Heart right ventricle (tissue), 16 donors: ENCODE measurements at regions not wholly inside any gene's neighbourhood (a gene's known extent, or its start where the extent isn't known, plus 50 kb on each side); places are given as distances from the start of the nearest gene placed in this dataset.

Experiments used
- ATAC-seq, 8 donors: fragments of 200-7000 bp; cut with Tn5 transposase; one replicate each; pipeline ENCODE4 v1.9.1; 2020; ENCODE audit warnings: mild to moderate bottlenecking in 8 of 8, moderate library complexity in 8 of 8, moderate number of reproducible peaks in 1 of 8
- DNase-seq, 2 donors: peaks; one replicate each; pipeline ENCODE4 v3.0.0-alpha.2; 2020
- H3K27ac ChIP-seq, 10 donors: fragments of 200-600 bp; sonication (generic) in 2 of 10; one replicate each; pipeline versions ENCODE4 v1.5.0 to v1.8.0; 2020 to 2022; ENCODE audit warnings: mild to moderate bottlenecking in 3 of 10
- H3K27me3 ChIP-seq, 7 donors: fragments of 200-600 bp; one replicate each; pipeline ENCODE4 v1.8.0; 2021 to 2022; ENCODE audit warnings: mild to moderate bottlenecking in 2 of 7
- H3K36me3 ChIP-seq, 9 donors: fragments of 200-600 bp; sonication (generic) in 1 of 9; one replicate each; pipeline versions ENCODE4 v1.5.0 to v1.8.0; 2020 to 2022; ENCODE audit warnings: mild to moderate bottlenecking in 2 of 9
- H3K4me1 ChIP-seq, 9 donors: fragments of 200-600 bp; sonication (generic) in 1 of 9; one replicate each; pipeline versions ENCODE4 v1.5.0 to v1.8.0; 2020 to 2022; ENCODE audit warnings: mild to moderate bottlenecking in 4 of 9
- H3K4me3 ChIP-seq, 10 donors: fragments of 200-600 bp; sonication (generic) in 2 of 10; one replicate each; pipeline versions ENCODE4 v1.5.0 to v1.8.0; 2020 to 2022; ENCODE audit warnings: mild to moderate bottlenecking in 7 of 10, moderate library complexity in 2 of 10
- H3K9me3 ChIP-seq, 11 donors: fragments of 200-600 bp in 10 of 11; sonication (generic) in 2 of 11; one replicate each; pipeline versions ENCODE4 v1.5.0 to v1.8.0; 2013 to 2022; ENCODE audit warnings: mild to moderate bottlenecking in 2 of 11, control low read depth in 1 of 11, moderate library complexity in 1 of 11
- CTCF ChIP-seq, 9 donors: fragments of 200-600 bp; sonication (generic) in 2 of 9; IDR thresholded peaks; one replicate each; pipeline versions ENCODE4 v1.5.0 to v1.8.0; 2021 to 2022; ENCODE audit warnings: antibody characterized with exemption in 9 of 9, mild to moderate bottlenecking in 5 of 9, moderate library complexity in 1 of 9
- WGBS, 2 donors: extraction: QIAGEN DNeasy Blood & Tissue Kit; methylation state at CpG; one replicate each; pipeline ENCODE4 v1.1.7; 2013; ENCODE audit warnings: inconsistent platforms in 1 of 2; 5-methylcytosine and 5-hydroxymethylcytosine counted together
- intact Hi-C, 10 donors: fragments of 100-400 bp; cut with DNase I; formaldehyde crosslinking; loops; one replicate each; pipeline versions ENCODE4 v1.11.1 to v1.14.2; 2022
- donor health status: Arrhythmogenic right ventricular cardiomyopathy.
- donor health status: ischemic (EF 13 %, LVEDD 7.1; RV severe dilation, severe dysfunction).
- donor health status: healthy with polysubstance abuse.
- donor health status: DM: no; HTN: yes; CAD: no.
- donor health status: DM: no; HTN: no; CAD: no.
- donor health status: ischemic (EF 25% LVEDD 6.9; RV normal size, moderate dysfunction).
- donor health status: ischemic (EF 25% LVEDD 5.7; RV mildly dilated, moderate dysfunction).
- donor health status: healthy.
- donor health status: DM: yes; HTN: yes; CAD: no.
- donor health status: Ischemic cardiomyopathy.
- donor health status: ischemic (EF 35%, LVEDD 5.7; RV mildly dilated, moderate dysfunction).
- donor health status: nonischemic (EF 11% LVEDD 7.7; RV severe dilation, severe dysfunction).
- donor health status: DM: yes; HTN: yes; CAD: no.
- donor health status: PGD.
- donor health status: ischemic (EF 29% LVEDD 5.4; RV normal size, mild dysfunction).
- donor health status: nonischemic (EF 23%, LVEDD 6.1; RV moderate dilation, normal function).

- Histone ChIP-seq H3K9me3 (peaks cover 0 to 6% (median 0%) of the 10 kb centered on the region in 11 donors), H3K27ac (no peak overlapping the region), H3K4me1 (no peaks in the 10 kb centered on the region), H3K36me3 (no peaks in the 10 kb centered on the region), H3K27me3 (no peaks in the 10 kb centered on the region), H3K4me3 (no peak overlapping the region)
- DNase-seq, result no peak
- no peak for ATAC-seq
- WGBS, 2 donors, result 67 to 73% methylated on average over 2 of the region's 2 CpGs
- TF ChIP-seq CTCF (IDR thresholded peaks at IDR 0.05), result no peak
- intact Hi-C loops, result no loop called here
Observed at GRCh38 chr11:40062616-40063015, 1396.8 kb downstream of the LRRC4C start.

- ATAC-seq, result no peak
- TF ChIP-seq CTCF (IDR thresholded peaks at IDR 0.05), result no peak
- 80 to 85% methylated on average over 3 of the region's 3 CpGs for WGBS, 2 donors
- DNase-seq, result no peak
- Histone ChIP-seq H3K9me3 (peaks cover 0 to 6% (median 0%) of the 10 kb centered on the region in 11 donors), H3K36me3 (no peaks in the 10 kb centered on the region), H3K27ac (no peak overlapping the region), H3K4me3 (no peak overlapping the region), H3K27me3 (no peaks in the 10 kb centered on the region), H3K4me1 (no peaks in the 10 kb centered on the region)
- intact Hi-C loops, result no loop called here
Observed at GRCh38 chr11:40061221-40061620, 1398.2 kb downstream of the LRRC4C start.

GRCh38 chr11:40054631-40055030, 1404.8 kb downstream of the LRRC4C start:
- no peaks in the 10 kb centered on the region for H3K27me3 ChIP-seq
- ATAC-seq, result no peak
- H3K27ac ChIP-seq, result no peak overlapping the region
- TF ChIP-seq CTCF (IDR thresholded peaks at IDR 0.05), result no peak
- no peak overlapping the region for H3K4me3 ChIP-seq
- H3K36me3 ChIP-seq, result no peaks in the 10 kb centered on the region
- no peak for DNase-seq
- H3K4me1 ChIP-seq, result no peaks in the 10 kb centered on the region
- H3K9me3 ChIP-seq, result peaks cover 0 to 4% (median 0%) of the 10 kb centered on the region in 11 donors
- intact Hi-C loops, result no loop called here

- ATAC-seq, result no peak
- 73 to 80% methylated on average over 3 of the region's 3 CpGs for WGBS, 2 donors
- H3K27me3 ChIP-seq, result no peaks in the 10 kb centered on the region
- no peak overlapping the region for H3K27ac ChIP-seq
- H3K4me1 ChIP-seq, result no peaks in the 10 kb centered on the region
- intact Hi-C loops, result no loop called here
- no peaks in the 10 kb centered on the region for H3K36me3 ChIP-seq
- H3K4me3 ChIP-seq, result no peak overlapping the region
- peaks cover 0 to 34% (median 0%) of the 10 kb centered on the region in 11 donors for H3K9me3 ChIP-seq
- TF ChIP-seq CTCF (IDR thresholded peaks at IDR 0.05), result no peak
- no peak for DNase-seq
Observed at GRCh38 chr11:40045312-40045711, 1414.1 kb downstream of the LRRC4C start.

- intact Hi-C loops, result no loop called here
Observed at GRCh38 chr11:40037005-40037404, 1422.4 kb downstream of the LRRC4C start.

More at GRCh38 chr11:40037005-40037404, 1422.4 kb downstream of the LRRC4C start:
- DNase-seq, result no peak
- Histone ChIP-seq H3K9me3 (peaks cover 0 to 5% (median 0%) of the 10 kb centered on the region in 11 donors), H3K4me1 (no peaks in the 10 kb centered on the region), H3K4me3 (no peak overlapping the region), H3K36me3 (no peaks in the 10 kb centered on the region), H3K27me3 (no peaks in the 10 kb centered on the region), H3K27ac (no peak overlapping the region)
- 20% methylated on average over 2 of the region's 2 CpGs for WGBS, 2 donors
- no peak for ATAC-seq
- no peak for TF ChIP-seq CTCF (IDR thresholded peaks at IDR 0.05)
